ENCODE measurements at regions not wholly inside any gene's neighbourhood (a gene's known extent, or its start where the extent isn't known, plus 50 kb on each side); places are given as distances from the start of the nearest gene placed in this dataset.

GRCh38 chr4:43898836-43899235 is 549.8 kb downstream of the KCTD8 start:
- H3K4me3 ChIP-seq: no peak overlapping the region
- no peaks in the 10 kb centered on the region for H3K9me3 ChIP-seq
- no peak overlapping the region for H3K27ac ChIP-seq
- 93% methylated on average over 15 of the region's 15 CpGs for WGBS
- intact Hi-C loops (cut with DNase I): no loop called here
- TF ChIP-seq POLR2AphosphoS5 (IDR thresholded peaks at IDR 0.05) (no peak), CTCF (IDR thresholded peaks at IDR 0.05) (no peak), POLR2A (IDR thresholded peaks at IDR 0.05) (no peak)
- no peaks in the 10 kb centered on the region for H3K27me3 ChIP-seq (replicated peaks; ENCODE audit: insufficient read depth)
- H3K4me1 ChIP-seq (replicated peaks): no peaks in the 10 kb centered on the region
- no peaks in the 10 kb centered on the region for H3K36me3 ChIP-seq
- DNase-seq (ENCODE audit: low spot score): no peak

GRCh38 chr4:43903456-43903855 is 545.2 kb downstream of the KCTD8 start:
- TF ChIP-seq CTCF (IDR thresholded peaks at IDR 0.05) (no peak), POLR2A (IDR thresholded peaks at IDR 0.05) (no peak), POLR2AphosphoS5 (IDR thresholded peaks at IDR 0.05) (no peak)
- H3K9me3 ChIP-seq: no peaks in the 10 kb centered on the region
- no peaks in the 10 kb centered on the region for H3K4me1 ChIP-seq (replicated peaks)
- H3K27ac ChIP-seq: no peak overlapping the region
- intact Hi-C loops (cut with DNase I): no loop called here
- no peak for DNase-seq (ENCODE audit: low spot score)
- no peaks in the 10 kb centered on the region for H3K36me3 ChIP-seq
- H3K27me3 ChIP-seq (replicated peaks; ENCODE audit: insufficient read depth): no peaks in the 10 kb centered on the region
- WGBS: 100% methylated on average over 4 of the region's 4 CpGs
- H3K4me3 ChIP-seq: no peak overlapping the region

- H3K27ac ChIP-seq: no peak overlapping the region
- WGBS: 53% methylated on average over 3 of the region's 3 CpGs
- H3K9me3 ChIP-seq: no peaks in the 10 kb centered on the region
- no peaks in the 10 kb centered on the region for H3K27me3 ChIP-seq (replicated peaks; ENCODE audit: insufficient read depth)
- H3K36me3 ChIP-seq: no peaks in the 10 kb centered on the region
- DNase-seq (ENCODE audit: low spot score): no peak
- H3K4me1 ChIP-seq (replicated peaks): no peaks in the 10 kb centered on the region
- H3K4me3 ChIP-seq: no peak overlapping the region
- intact Hi-C loops (cut with DNase I): no loop called here
- TF ChIP-seq POLR2A (IDR thresholded peaks at IDR 0.05) (no peak), POLR2AphosphoS5 (IDR thresholded peaks at IDR 0.05) (no peak), CTCF (IDR thresholded peaks at IDR 0.05) (no peak)
Measured at GRCh38 chr4:43918377-43918776, 530.2 kb downstream of the KCTD8 start.

GRCh38 chr4:43932448-43932847 is 516.2 kb downstream of the KCTD8 start:
- no peaks in the 10 kb centered on the region for H3K27me3 ChIP-seq (replicated peaks; ENCODE audit: insufficient read depth)
- intact Hi-C loops (cut with DNase I): no loop called here
- no peaks in the 10 kb centered on the region for H3K36me3 ChIP-seq
- H3K4me1 ChIP-seq (replicated peaks): no peaks in the 10 kb centered on the region
- WGBS: 67% methylated on average over 2 of the region's 2 CpGs
- TF ChIP-seq CTCF (IDR thresholded peaks at IDR 0.05) (no peak), POLR2AphosphoS5 (IDR thresholded peaks at IDR 0.05) (no peak), POLR2A (IDR thresholded peaks at IDR 0.05) (no peak)
- no peak overlapping the region for H3K27ac ChIP-seq
- H3K4me3 ChIP-seq: no peak overlapping the region
- no peak for DNase-seq (ENCODE audit: low spot score)
- H3K9me3 ChIP-seq: no peaks in the 10 kb centered on the region

GRCh38 chr4:43943998-43944397 is 504.6 kb downstream of the KCTD8 start:
- TF ChIP-seq POLR2A (IDR thresholded peaks at IDR 0.05): no peak
- no peak for TF ChIP-seq POLR2AphosphoS5 (IDR thresholded peaks at IDR 0.05)
- TF ChIP-seq CTCF (IDR thresholded peaks at IDR 0.05): no peak
- Histone ChIP-seq H3K27ac (no peak overlapping the region), H3K4me1 (replicated peaks) (no peaks in the 10 kb centered on the region), H3K27me3 (replicated peaks; ENCODE audit: insufficient read depth) (no peaks in the 10 kb centered on the region), H3K4me3 (no peak overlapping the region), H3K9me3 (no peaks in the 10 kb centered on the region), H3K36me3 (no peaks in the 10 kb centered on the region)
- DNase-seq (ENCODE audit: low spot score): no peak
- 26% methylated on average over 1 of the region's 1 CpG for WGBS
- intact Hi-C loops (cut with DNase I): no loop called here
